GM21423 (cell line): ENCODE measurements at regions not wholly inside any gene's neighbourhood (a gene's known extent, or its start where the extent isn't known, plus 50 kb on each side); places are given as distances from the start of the nearest gene placed in this dataset.

ENCODE experiments used
- ATAC-seq: cut with Tn5 transposase; IDR thresholded peaks from one replicate; pipeline ENCODE4 v1.9.1; 2021; ENCODE audit warnings: mild to moderate bottlenecking, moderate library complexity; ENCODE audit not compliant: unreplicated experiment

GRCh38 chr6:19312241-19312978 is 524.8 kb upstream of the ID4 start:
- ATAC-seq = no peak

GRCh38 chr6:19317431-19317986 is 519.7 kb upstream of the ID4 start:
- no peak for ATAC-seq

GRCh38 chr6:19319005-19319404 is 518.2 kb upstream of the ID4 start:
- no peak for ATAC-seq

- ATAC-seq = no peak
These were observed 517.0 kb upstream of the ID4 start for GRCh38 chr6:19320111-19320581.

GRCh38 chr6:19322691-19323485 is 514.3 kb upstream of the ID4 start:
- no peak for ATAC-seq

- no peak for ATAC-seq
These were observed 512.8 kb upstream of the ID4 start for GRCh38 chr6:19324376-19324775.

GRCh38 chr6:19325335-19325789 is 511.8 kb upstream of the ID4 start:
- no peak for ATAC-seq

GRCh38 chr6:19327241-19327640 is 509.9 kb upstream of the ID4 start:
- no peak for ATAC-seq

GRCh38 chr6:19327661-19328060 is 509.5 kb upstream of the ID4 start:
- ATAC-seq = no peak

GRCh38 chr6:19329078-19329477 is 508.1 kb upstream of the ID4 start:
- ATAC-seq = no peak

GRCh38 chr6:19331089-19331488 is 506.1 kb upstream of the ID4 start:
- ATAC-seq = no peak

- no peak for ATAC-seq
These were observed 504.2 kb upstream of the ID4 start for GRCh38 chr6:19332806-19333460.

GRCh38 chr6:19333936-19334335 is 503.2 kb upstream of the ID4 start:
- no peak for ATAC-seq

- ATAC-seq = no peak
These were observed 500.6 kb upstream of the ID4 start for GRCh38 chr6:19336579-19336978.

- ATAC-seq = no peak
These were observed 500.1 kb upstream of the ID4 start for GRCh38 chr6:19337101-19337500.

GRCh38 chr6:19342616-19343015 is 494.6 kb upstream of the ID4 start:
- ATAC-seq = no peak

GRCh38 chr6:19349429-19349828 is 487.7 kb upstream of the ID4 start:
- no peak for ATAC-seq

- ATAC-seq = no peak
These were observed 483.0 kb upstream of the ID4 start for GRCh38 chr6:19354181-19354580.

- no peak for ATAC-seq
These were observed 480.5 kb upstream of the ID4 start for GRCh38 chr6:19356692-19357091.

- no peak for ATAC-seq
These were observed 474.8 kb upstream of the ID4 start for GRCh38 chr6:19362396-19362795.

- no peak for ATAC-seq
These were observed 468.7 kb upstream of the ID4 start for GRCh38 chr6:19368511-19368910.
